GM21423 (cell line): ENCODE measurements at regions not wholly inside any gene's neighbourhood (a gene's known extent, or its start where the extent isn't known, plus 50 kb on each side); places are given as distances from the start of the nearest gene placed in this dataset.

Experiments
- ATAC-seq: cut with Tn5 transposase; IDR thresholded peaks from one replicate; pipeline ENCODE4 v1.9.1; 2021; ENCODE audit warnings: mild to moderate bottlenecking, moderate library complexity; ENCODE audit not compliant: unreplicated experiment

DNA sequence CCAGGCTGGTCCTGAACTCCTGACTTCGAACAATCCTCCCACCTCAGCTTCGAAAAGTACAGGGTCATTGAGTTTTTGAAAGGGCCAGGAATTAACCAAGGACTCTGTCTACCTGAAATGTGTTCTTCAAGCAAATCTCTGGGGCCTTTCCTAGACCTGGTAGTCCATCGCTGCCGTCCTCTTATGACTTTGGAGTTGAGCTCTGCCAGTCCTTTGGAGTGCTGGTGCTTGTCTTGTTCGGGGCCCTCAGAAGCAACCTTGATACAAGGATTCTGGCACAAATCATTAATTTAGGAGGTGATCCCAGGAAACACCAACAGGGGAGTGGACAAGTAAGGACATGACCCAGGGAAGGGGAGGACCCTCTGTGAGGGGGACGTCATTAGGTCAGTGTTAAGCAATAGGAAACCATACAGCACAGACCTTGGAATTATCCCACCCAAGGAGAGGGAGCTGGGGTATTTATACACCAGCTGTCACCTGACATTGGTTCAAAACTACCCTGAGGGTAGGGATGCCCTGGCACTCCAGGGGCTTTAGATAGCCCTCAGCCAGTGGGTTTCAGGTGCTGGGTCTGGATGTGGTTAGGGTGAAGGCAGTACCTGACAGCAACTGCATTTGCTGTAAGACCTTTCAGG lies 187.2 kb downstream of the FOXL1 start:
- no peak for ATAC-seq

- no peak for ATAC-seq
Observed at GRCh38 chr16:86766700-86767099, 188.4 kb downstream of the FOXL1 start.

GRCh38 chr16:86768228-86768791 lies 190.0 kb downstream of the FOXL1 start:
- no peak for ATAC-seq

- ATAC-seq, result no peak
Observed at GRCh38 chr16:86768999-86769398, 190.7 kb downstream of the FOXL1 start.

GRCh38 chr16:86771506-86772460 lies 193.4 kb downstream of the FOXL1 start:
- ATAC-seq, result no peak

DNA sequence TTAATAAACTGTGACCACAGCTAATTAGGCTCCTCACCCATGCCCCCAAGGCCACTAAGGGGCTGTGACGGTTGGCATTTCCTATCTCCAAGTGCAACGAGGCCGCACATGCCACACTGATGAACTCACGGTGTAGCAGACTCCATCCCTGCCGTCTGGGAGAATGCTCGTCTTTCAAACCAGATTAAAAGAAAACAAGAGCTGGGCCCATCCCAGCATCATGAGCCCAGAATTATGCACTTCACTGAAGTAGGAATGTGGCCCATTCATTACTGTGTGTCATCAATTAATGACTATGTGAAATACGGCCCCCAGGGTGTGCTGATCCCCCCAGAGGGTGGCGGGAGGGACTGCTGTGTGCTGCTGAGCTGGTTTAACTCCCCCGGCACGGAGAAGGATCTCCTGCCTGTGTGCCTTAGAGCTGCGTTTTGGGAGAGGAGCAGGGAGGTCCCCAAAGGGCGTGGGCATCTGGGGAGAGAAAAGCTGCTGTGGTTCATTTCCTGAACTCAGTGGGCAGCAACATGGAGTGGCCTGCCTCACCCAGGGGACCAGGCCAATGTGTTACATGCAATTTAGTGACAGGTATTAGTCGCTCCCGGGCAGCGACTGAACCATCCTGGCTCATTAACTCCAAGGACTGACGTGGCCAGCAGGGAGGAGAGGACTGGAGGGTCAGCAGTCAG lies 194.5 kb downstream of the FOXL1 start:
- no peak for ATAC-seq

DNA sequence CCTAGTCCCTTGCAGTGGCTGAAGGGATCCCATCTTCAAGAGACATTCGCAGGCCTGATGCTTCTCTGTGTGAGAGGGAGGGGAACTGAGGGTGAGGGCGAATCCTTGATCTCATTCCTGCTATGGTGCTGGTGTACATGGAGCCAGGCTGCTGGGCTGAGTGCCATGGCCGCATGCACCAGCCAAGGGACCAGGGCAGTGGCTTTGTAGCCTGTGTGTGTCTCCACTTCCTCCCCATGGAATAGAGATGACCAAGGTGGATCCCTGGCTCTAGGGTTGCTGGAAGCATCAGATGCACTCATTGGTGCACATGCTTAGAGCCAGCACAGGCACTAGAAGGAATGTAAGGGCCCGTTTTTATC lies 195.0 kb downstream of the FOXL1 start:
- ATAC-seq, result no peak

GRCh38 chr16:86774931-86775330 lies 196.6 kb downstream of the FOXL1 start:
- ATAC-seq, result no peak

DNA sequence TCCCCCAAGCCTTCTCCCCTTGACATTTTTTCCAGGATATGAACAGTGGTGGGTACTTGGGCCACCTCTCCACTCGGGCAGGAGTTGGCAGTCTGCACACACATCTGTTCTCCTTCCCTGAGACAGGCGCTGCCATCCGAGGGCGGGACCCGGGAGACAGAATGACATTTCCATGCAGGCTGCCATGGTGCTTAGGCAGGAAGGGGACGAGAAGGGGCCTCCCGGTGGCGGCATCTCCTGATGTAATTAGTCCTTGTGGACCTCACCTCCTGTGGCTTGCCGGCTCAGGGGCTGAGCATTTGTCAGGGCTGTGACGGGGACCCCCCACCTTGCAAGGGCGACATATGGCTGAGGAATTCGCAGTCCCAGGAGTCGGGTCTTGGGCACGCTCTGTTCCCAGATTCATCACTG lies 197.2 kb downstream of the FOXL1 start:
- ATAC-seq, result no peak

- no peak for ATAC-seq
Observed at GRCh38 chr16:86777381-86777946, 199.1 kb downstream of the FOXL1 start.

GRCh38 chr16:86778108-86778745 lies 199.9 kb downstream of the FOXL1 start:
- ATAC-seq, result no peak

DNA sequence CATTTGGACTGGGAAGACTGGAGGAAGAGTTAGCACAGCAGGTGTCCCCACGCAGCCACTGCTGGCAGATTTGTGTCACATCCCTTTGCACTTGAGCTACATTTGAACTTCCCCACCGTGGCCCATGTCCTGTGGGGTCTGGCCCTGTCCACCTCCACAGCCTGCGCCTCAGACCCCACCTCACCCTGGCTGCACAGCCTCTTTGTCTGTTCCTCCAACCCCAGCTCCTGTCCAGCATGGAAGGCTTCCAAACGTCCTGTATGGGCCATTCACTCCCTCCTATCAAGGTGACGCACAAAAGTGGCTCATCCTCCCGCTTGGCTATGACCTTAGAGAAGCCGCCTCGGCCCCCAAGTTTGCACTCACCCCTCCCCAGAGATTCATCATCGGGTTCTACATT lies 200.6 kb downstream of the FOXL1 start:
- no peak for ATAC-seq

DNA sequence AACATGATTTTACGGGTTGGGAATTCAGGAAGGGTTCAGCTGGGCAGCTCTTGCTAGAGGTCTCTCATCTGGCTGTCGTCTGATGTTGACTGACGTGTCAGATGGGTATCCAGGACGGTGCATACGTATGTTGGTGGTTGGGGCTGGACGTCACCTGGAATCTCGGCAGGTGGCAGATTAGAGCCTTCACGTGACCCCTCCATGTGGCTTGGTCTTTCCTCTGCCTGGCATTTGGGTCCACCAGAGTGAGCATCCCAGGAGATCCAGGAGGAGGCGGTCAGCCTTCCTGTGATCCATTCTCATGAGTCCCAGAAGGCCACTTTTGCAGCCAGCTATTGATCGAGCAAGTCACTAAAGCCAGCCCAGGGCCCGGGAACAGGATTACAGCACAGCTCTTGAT lies 202.7 kb downstream of the FOXL1 start:
- no peak for ATAC-seq

DNA sequence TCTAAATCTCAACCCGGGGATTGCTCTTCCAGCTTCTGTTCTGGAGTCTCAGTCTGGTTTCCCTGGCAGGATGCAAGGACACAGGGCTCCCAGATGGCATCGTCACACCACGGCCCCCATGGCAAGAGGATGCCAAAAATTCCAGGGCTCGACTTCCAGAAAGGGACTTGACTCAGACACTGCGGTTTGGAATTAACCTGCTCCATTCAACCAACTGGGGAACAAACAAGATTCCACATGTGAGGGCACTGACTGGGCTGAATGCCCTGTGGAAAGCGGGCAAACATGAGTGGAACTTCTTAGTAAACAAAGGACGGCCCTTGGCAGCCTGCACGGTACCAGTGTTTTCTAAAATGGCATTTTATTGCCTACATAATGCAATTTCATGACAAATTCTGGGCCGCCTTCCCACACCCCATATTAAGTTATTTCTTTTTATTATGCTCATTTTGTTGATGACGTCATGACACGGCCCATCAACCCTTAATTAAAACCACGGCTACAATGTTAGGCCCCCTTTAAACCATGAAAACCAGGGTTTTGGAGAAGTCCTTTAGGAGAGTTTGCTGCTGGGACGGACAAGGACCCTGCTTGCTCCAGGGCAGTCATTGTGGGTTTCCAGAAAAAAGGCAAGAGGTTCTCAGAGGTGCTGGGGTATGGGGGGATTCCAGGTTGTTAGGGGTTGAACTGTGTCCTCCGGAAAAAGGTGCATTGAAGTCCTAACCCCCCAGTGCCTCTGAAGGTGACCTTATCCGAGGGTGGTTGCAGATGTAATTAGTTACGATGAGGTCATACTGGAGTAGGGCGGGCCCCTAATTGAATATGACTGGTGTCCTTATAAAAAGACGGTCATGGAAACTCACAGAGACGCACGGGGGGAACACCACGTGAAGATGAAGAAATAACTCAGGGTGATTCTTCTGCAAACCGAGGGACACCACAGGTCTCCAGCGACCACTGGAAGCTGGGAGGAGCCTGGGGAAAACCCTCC lies 205.6 kb downstream of the FOXL1 start:
- no peak for ATAC-seq

GRCh38 chr16:86786338-86786737 lies 208.0 kb downstream of the FOXL1 start:
- no peak for ATAC-seq

DNA sequence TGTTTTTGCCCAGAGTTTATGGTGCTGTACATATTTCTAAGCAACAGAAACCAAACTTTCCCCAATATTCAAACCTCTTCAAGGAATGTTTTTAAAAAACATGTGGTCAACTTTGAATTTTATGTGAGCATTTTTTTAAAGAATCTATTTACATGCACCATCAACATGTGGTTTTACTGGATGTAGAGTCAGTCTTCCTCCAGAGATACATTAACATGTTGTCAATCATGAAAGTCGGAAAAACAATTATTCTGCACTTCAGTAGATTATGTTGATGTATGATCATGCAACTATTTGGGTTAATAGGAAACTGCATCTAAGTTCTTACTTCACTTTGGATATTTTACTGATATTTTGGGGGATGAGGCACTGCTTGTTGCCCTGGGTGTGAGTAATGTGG lies 208.6 kb downstream of the FOXL1 start:
- ATAC-seq, result no peak

GRCh38 chr16:86787538-86787937 lies 209.2 kb downstream of the FOXL1 start:
- ATAC-seq, result no peak

DNA sequence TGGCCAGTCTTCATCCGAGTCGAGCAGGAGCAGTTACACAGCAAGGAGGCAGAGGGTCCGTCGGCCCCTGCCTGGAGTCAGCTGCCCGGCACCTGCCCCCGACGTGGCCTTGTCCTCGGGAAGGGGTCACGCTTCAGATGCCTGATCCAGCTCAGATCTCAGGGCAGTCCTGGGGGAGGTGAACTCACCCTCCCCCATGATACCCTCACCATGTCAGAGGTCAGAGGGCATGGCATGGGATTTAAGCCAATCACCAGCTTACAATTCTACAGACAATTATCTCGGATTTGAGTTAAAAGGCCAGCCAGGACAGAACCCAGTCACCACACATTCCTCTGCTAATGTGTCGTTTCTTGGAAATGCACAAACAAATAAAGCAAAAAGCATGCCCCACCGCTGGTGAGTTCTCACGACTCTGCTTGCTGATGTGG lies 211.3 kb downstream of the FOXL1 start:
- no peak for ATAC-seq

DNA sequence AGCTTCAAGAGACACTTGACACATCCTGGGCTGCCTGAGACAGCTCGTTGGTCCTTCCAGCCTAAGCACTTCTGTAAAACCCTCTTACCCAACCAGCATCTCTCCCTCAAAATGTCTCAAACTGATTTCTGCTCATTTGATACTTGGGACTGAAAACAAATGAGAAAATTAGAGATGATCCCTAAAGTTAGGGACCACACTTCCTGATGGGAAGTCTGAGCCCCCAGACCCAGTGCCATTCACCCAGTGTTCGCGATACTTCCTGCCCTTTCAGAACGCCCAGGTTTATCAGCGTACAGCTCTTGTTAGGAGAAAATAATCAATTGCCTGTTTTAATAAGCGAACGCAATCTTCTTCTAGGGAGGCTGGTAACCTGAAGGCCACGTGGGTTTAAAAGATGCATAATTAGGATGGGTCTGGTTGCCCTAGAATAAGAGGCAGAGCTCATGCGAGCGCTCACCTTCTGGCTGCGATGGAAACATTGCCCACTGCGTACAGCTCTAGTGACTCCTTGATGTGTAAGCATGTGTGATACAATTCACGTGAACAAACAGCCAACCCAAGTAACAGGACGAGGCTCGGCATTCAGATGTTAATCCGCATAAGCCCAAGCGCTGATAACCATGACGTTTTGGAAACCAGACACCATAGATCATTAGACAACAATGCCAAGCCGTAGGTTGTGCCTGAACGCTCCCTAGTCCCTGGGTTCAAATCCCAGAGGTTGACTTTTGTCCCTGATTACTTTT lies 213.1 kb downstream of the FOXL1 start:
- ATAC-seq, result no peak
